ENCODE measurements at regions not wholly inside any gene's neighbourhood (a gene's known extent, or its start where the extent isn't known, plus 50 kb on each side); places are given as distances from the start of the nearest gene placed in this dataset.

GRCh38 chr10:63720676-63721075, 199.5 kb downstream of the REEP3 start:
- TF ChIP-seq CTCF (IDR thresholded peaks at IDR 0.05; ENCODE audit: control insufficient read depth, insufficient read depth, low read depth, low read length, missing control alignments) = no peak
- no peak for DNase-seq (ENCODE audit: low read depth)
- H3K4me3 ChIP-seq (ENCODE audit: control insufficient read depth, low read depth, low read length) = no peak overlapping the region

- no peak for TF ChIP-seq CTCF (IDR thresholded peaks at IDR 0.05; ENCODE audit: control insufficient read depth, insufficient read depth, low read depth, low read length, missing control alignments)
- no peak overlapping the region for H3K4me3 ChIP-seq (ENCODE audit: control insufficient read depth, low read depth, low read length)
- DNase-seq (ENCODE audit: low read depth) = no peak
Observed at GRCh38 chr10:63722537-63722936, 201.3 kb downstream of the REEP3 start.

- TF ChIP-seq CTCF (IDR thresholded peaks at IDR 0.05; ENCODE audit: control insufficient read depth, insufficient read depth, low read depth, low read length, missing control alignments) = no peak
- DNase-seq (ENCODE audit: low read depth) = no peak
- no peak overlapping the region for H3K4me3 ChIP-seq (ENCODE audit: control insufficient read depth, low read depth, low read length)
Observed at GRCh38 chr10:63723320-63723719, 202.1 kb downstream of the REEP3 start.

GRCh38 chr10:63723741-63724140, 202.5 kb downstream of the REEP3 start:
- no peak overlapping the region for H3K4me3 ChIP-seq (ENCODE audit: control insufficient read depth, low read depth, low read length)
- no peak for TF ChIP-seq CTCF (IDR thresholded peaks at IDR 0.05; ENCODE audit: control insufficient read depth, insufficient read depth, low read depth, low read length, missing control alignments)
- no peak for DNase-seq (ENCODE audit: low read depth)

GRCh38 chr10:63724922-63725321, 203.7 kb downstream of the REEP3 start:
- no peak for DNase-seq (ENCODE audit: low read depth)
- no peak for TF ChIP-seq CTCF (IDR thresholded peaks at IDR 0.05; ENCODE audit: control insufficient read depth, insufficient read depth, low read depth, low read length, missing control alignments)
- H3K4me3 ChIP-seq (ENCODE audit: control insufficient read depth, low read depth, low read length) = no peak overlapping the region

GRCh38 chr10:63726867-63727266, 205.7 kb downstream of the REEP3 start:
- no peak overlapping the region for H3K4me3 ChIP-seq (ENCODE audit: control insufficient read depth, low read depth, low read length)
- DNase-seq (ENCODE audit: low read depth) = no peak
- TF ChIP-seq CTCF (IDR thresholded peaks at IDR 0.05; ENCODE audit: control insufficient read depth, insufficient read depth, low read depth, low read length, missing control alignments) = no peak

- no peak overlapping the region for H3K4me3 ChIP-seq (ENCODE audit: control insufficient read depth, low read depth, low read length)
- DNase-seq (ENCODE audit: low read depth) = no peak
- no peak for TF ChIP-seq CTCF (IDR thresholded peaks at IDR 0.05; ENCODE audit: control insufficient read depth, insufficient read depth, low read depth, low read length, missing control alignments)
Observed at GRCh38 chr10:63727636-63728035, 206.4 kb downstream of the REEP3 start.

Data from AG09309 (cell line).